GM12875 (cell line): ENCODE measurements at regions not wholly inside any gene's neighbourhood (a gene's known extent, or its start where the extent isn't known, plus 50 kb on each side); places are given as distances from the start of the nearest gene placed in this dataset.

Source experiments
- H3K4me3 ChIP-seq: one replicate; pipeline ENCODE4 v1.5.1; 2011; ENCODE audit warnings: low read depth, low read length, control low read depth
- TF ChIP-seq, protein P1 (sequence below): IDR thresholded peaks from 2 replicates; pipeline ENCODE4 v1.5.1; 2011; ENCODE audit warnings: low read depth, mild to moderate bottlenecking, control low read depth, inconsistent platforms, low read length, moderate library complexity, borderline replicate concordance; ENCODE audit not compliant: insufficient read depth

DNA sequence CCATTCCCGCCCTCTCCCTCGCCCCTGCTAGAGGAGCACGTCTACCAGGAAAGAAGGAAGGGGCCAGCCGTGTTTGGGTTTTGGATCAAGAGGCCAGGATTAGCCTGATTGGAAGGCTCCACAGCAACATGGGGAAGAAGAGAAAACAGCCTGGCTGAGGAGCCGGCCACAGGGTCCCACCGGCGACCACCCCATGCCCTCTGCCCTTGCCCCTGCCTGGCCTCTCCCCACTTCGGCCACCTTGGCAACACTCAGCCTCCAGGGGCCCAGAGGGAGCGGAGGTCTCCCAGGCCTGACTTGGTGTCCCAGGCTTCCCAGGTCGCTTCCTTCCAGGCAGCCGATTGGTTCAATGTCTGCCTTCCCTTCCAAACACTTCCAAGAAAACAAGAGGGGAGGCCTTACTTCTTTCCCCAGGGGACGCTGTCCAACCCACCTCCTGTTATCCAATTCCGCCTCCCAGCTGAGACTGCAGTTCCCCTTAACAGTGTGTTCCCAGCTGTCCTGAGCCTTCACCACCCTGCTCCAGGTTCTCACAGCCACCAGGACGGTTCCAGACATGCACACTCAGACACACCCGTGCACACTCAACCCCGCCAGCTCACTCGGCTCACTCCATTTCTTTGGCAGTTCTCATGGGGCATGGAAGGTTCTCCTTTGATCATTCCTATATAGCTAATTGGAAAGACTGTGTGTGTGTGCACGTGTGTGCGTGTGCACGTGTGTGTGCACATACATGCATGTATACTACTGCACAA is 65.4 kb downstream of the RBFOX3 start:
- TF ChIP-seq, protein P1, sequence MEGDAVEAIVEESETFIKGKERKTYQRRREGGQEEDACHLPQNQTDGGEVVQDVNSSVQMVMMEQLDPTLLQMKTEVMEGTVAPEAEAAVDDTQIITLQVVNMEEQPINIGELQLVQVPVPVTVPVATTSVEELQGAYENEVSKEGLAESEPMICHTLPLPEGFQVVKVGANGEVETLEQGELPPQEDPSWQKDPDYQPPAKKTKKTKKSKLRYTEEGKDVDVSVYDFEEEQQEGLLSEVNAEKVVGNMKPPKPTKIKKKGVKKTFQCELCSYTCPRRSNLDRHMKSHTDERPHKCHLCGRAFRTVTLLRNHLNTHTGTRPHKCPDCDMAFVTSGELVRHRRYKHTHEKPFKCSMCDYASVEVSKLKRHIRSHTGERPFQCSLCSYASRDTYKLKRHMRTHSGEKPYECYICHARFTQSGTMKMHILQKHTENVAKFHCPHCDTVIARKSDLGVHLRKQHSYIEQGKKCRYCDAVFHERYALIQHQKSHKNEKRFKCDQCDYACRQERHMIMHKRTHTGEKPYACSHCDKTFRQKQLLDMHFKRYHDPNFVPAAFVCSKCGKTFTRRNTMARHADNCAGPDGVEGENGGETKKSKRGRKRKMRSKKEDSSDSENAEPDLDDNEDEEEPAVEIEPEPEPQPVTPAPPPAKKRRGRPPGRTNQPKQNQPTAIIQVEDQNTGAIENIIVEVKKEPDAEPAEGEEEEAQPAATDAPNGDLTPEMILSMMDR: no peak

DNA sequence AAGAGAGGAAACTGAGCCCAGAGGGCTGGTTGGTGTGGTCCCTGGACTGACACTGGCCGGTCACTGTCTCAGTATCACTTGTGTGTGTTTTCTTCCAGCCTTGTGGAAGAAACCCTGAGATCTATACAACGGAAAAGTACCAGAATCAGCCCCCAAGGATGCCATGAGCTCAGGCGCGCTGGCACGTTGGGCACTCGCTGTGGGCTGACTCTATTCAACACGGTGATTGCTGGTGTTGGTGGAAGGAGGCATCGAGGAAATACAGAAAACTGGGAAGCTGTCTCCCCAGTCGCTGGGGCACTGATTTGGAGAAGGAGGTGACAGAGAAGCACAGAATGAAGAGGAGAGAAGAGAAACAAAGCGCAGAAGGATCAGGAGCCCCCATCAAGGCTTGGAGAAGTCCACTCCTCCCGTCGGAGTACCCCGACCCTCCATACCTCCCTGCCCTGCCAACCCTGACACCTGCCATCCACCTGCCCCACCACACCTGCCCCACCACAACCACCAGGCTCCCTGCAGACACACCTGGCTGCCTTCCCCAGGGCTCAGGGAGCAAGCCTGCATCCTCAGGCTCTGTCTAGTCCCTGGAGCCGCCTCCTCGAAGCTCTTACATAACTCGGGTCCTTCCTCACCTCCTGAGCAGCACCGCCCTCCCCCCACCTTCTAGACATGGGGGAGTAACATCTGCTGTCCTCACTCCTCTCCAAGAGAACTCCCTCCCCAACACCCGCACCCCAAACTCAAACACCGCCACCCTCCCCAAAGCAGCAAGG is 66.5 kb downstream of the RBFOX3 start:
- no peak overlapping the region for H3K4me3 ChIP-seq
- TF ChIP-seq, protein P1: no peak

More for the DNA sequence above, 65.4 kb downstream of the RBFOX3 start:
- H3K4me3 ChIP-seq: no peak overlapping the region

DNA sequence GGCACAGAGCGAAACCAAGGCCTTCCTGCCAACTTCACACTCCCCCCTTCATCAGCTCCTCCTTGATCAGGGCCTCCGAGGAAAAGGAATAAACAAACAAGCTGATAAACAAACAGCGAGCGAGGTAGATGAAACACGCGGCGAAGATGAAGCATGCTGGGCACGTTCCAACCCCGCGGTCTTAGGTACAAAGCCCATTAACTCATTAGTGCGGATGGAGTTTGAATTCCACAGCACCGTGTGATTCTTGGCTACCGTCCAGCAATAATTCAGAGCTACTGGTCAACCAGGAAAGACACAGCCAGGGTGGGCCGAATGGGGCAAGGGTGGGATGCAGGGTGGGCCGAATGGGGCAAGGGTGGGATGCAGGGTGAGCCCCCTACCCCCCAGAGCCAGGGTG is 67.3 kb downstream of the RBFOX3 start:
- TF ChIP-seq, protein P1: no peak
- no peak overlapping the region for H3K4me3 ChIP-seq

DNA sequence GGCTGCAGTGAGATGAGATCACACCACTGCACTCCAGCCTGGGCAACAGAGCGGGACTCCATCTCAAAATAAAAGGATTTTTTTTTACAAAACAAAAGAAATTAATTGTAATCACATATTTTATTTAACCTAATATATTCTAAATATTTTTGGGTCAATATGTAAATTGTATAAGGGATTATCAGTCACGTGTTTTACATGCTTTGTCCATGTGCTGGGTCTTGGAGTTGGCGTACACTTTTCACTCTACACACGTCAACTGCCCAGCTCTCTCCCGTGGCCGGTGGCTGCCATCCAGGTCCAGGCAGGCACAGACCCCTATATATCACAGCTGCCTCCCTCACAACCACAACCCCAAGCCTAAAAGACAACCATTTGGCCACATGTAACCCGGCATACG is 68.1 kb downstream of the RBFOX3 start:
- H3K4me3 ChIP-seq: no peak overlapping the region
- TF ChIP-seq, protein P1: no peak

DNA sequence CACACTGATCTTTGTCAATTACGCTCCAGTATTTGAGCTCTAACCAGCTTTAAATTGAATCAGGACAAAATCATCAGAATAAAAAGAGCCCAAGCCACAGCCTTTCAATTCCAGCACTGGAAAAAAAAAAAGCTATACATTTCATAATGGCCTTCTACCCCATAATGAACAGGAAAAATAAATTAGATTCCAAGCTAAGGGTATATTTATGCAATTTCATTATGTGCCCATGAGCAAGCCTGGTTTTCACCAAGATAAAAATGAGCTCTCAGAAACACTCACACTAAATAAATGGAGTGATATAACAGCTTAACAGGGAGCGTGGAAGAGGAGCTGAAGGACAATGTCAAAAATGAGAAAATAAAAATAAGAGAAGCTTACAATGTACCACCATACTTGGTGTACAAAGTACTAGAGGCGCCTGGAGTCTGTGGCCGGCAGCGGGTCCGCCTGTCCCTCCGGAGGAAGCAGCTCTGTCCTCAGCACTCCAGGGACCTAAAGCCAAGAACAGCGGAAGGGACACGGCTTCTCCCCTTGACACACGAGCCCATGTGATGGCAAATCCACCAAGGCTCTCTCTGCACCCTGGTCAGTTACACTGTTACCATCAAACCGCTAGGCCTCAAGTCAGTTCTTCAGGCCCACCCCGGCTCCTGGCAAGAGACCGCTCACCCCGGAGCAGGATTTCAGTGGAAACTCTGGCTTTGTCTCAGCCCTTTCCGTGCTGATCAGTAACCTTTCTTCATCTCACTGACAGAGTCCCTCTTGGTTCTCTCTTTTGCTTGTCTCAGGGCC is 69.6 kb downstream of the RBFOX3 start:
- TF ChIP-seq, protein P1: no peak
- no peak overlapping the region for H3K4me3 ChIP-seq

DNA sequence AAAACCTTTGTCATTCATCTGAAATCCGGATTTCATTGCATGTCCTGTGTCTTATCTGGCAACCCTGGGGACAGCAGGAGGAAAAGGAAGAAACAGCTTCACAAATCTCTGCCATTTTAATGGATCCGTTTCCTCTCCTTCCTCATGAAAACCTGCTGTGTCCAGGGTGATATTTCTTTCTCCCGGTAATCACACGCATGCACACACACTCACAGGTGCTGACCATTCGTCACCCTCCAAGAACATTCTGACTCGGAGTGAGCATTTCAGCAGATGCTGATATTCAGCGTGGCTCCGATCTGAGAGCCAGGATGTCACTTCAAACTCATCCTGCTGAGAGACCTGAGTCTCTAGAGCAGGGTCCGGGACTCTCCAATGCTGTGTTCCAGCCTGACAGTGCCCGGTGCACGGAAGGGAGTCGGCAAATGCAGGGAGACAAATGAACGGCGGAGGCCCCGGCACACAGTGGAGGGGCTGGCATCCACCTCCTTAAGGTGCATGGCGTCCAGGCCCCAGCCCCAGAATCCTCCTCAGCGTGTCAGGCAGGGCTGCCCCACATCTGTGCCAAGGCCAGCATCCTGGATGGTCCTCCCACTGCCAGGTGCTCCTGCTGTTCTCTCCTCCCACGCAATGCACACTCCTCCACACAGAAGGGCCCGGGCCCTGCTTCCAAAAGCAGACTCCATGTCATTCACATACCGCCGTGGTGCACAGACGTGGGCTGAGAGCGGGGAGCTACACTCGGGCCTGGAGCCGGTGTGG is 70.7 kb downstream of the RBFOX3 start:
- no peak overlapping the region for H3K4me3 ChIP-seq
- TF ChIP-seq, protein P1: no peak
